T-helper 1 cell treated with Interleukin-12 subunit alpha and Interleukin-12 subunit beta and Interleukin-4 antibody, amounts not matched to agents 30 μg/mL and 1 μg/mL, for 36 hours (primary cell): ENCODE measurements at regions not wholly inside any gene's neighbourhood (a gene's known extent, or its start where the extent isn't known, plus 50 kb on each side); places are given as distances from the start of the nearest gene placed in this dataset.

Experiments used
- H3K27ac Mint-ChIP-seq: one replicate; pipeline ENCODE4 v1.8.0; 2021; ENCODE audit warnings: mild to moderate bottlenecking, mixed read lengths
- H3K27me3 Mint-ChIP-seq: one replicate; pipeline ENCODE4 v1.8.0; 2021; ENCODE audit warnings: low read depth, mixed read lengths
- H3K36me3 Mint-ChIP-seq: one replicate; pipeline ENCODE4 v1.8.0; 2021; ENCODE audit warnings: low read depth, mixed read lengths
- H3K4me1 Mint-ChIP-seq: one replicate; pipeline ENCODE4 v1.8.0; 2021; ENCODE audit warnings: low read depth, mixed read lengths
- H3K4me3 Mint-ChIP-seq: one replicate; pipeline ENCODE4 v1.8.0; 2021; ENCODE audit warnings: mild to moderate bottlenecking, moderate library complexity, mixed read lengths
- H3K9me3 Mint-ChIP-seq: one replicate; pipeline ENCODE4 v1.8.0; 2021; ENCODE audit warnings: mixed read lengths

- Mint-ChIP-seq H3K27ac (no peak overlapping the region), H3K36me3 (no peaks in the 10 kb centered on the region), H3K9me3 (no peaks in the 10 kb centered on the region), H3K4me1 (peaks cover 9% of the 10 kb centered on the region), H3K27me3 (peaks cover 6% of the 10 kb centered on the region), H3K4me3 (no peak overlapping the region)
Observed at GRCh38 chr4:17326756-17327155, 185.1 kb downstream of the QDPR start.

DNA sequence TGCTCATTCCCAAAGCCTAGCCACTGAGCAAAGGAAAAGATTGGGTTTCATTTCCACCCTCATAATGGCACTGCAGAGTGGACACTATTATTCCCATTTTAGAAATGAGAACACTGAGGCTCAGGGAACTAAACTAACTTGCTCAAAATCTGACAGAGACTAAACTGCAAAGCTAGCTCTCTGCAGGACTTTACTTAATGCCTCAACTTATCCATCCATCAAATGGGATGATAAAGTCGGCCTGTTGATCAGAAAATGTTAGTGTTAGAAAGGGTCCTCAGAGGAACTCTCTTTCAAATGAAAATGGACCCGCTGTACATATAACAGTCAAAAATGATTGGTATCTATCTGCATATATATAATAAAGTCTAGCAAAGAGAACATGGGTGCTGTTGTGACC, 186.8 kb downstream of the QDPR start:
- Mint-ChIP-seq H3K27me3 (peaks cover 6% of the 10 kb centered on the region), H3K9me3 (no peaks in the 10 kb centered on the region), H3K4me3 (no peak overlapping the region)

GRCh38 chr4:17324386-17324830, 187.5 kb downstream of the QDPR start:
- H3K36me3 Mint-ChIP-seq, result no peaks in the 10 kb centered on the region
- H3K4me1 Mint-ChIP-seq, result peaks cover 9% of the 10 kb centered on the region
- no peak overlapping the region for H3K27ac Mint-ChIP-seq
- H3K27me3 Mint-ChIP-seq, result peaks cover 6% of the 10 kb centered on the region
- H3K9me3 Mint-ChIP-seq, result no peaks in the 10 kb centered on the region
- H3K4me3 Mint-ChIP-seq, result no peak overlapping the region

More for the DNA sequence above, 186.8 kb downstream of the QDPR start:
- Mint-ChIP-seq H3K27ac (no peak overlapping the region), H3K36me3 (no peaks in the 10 kb centered on the region), H3K4me1 (peaks cover 9% of the 10 kb centered on the region)

GRCh38 chr4:17323554-17324385, 188.1 kb downstream of the QDPR start:
- Mint-ChIP-seq H3K27ac (no peak overlapping the region), H3K27me3 (peaks cover 1% of the 10 kb centered on the region), H3K4me3 (no peak overlapping the region), H3K36me3 (no peaks in the 10 kb centered on the region), H3K4me1 (peaks cover 9% of the 10 kb centered on the region), H3K9me3 (no peaks in the 10 kb centered on the region)

DNA sequence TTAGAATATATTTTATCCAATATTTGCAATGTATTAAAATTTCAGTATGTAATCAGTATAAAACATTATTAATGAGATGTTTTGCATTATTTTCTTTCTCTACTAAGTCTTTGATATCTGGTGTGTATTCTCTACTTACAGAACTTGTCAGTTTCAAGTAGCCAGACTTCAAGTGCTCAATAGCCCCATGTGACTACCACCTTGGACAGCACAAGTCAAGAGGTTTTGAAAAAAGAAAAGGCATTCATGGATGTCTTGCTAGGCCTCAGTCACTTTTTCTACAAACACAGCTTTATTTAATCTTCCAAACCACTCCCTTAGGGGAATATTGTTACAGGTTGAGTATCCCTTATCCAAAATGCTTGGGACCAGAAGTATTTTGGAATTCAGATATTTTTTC, 189.4 kb downstream of the QDPR start:
- Mint-ChIP-seq H3K4me3 (no peak overlapping the region), H3K27ac (no peak overlapping the region), H3K9me3 (no peaks in the 10 kb centered on the region), H3K4me1 (peaks cover 9% of the 10 kb centered on the region), H3K27me3 (no peaks in the 10 kb centered on the region), H3K36me3 (no peaks in the 10 kb centered on the region)

- Mint-ChIP-seq H3K4me3 (no peak overlapping the region), H3K27me3 (peaks cover 3% of the 10 kb centered on the region), H3K27ac (no peak overlapping the region), H3K9me3 (no peaks in the 10 kb centered on the region), H3K36me3 (no peaks in the 10 kb centered on the region), H3K4me1 (peaks cover 9% of the 10 kb centered on the region)
Observed at GRCh38 chr4:17320046-17320445, 191.8 kb downstream of the QDPR start.

DNA sequence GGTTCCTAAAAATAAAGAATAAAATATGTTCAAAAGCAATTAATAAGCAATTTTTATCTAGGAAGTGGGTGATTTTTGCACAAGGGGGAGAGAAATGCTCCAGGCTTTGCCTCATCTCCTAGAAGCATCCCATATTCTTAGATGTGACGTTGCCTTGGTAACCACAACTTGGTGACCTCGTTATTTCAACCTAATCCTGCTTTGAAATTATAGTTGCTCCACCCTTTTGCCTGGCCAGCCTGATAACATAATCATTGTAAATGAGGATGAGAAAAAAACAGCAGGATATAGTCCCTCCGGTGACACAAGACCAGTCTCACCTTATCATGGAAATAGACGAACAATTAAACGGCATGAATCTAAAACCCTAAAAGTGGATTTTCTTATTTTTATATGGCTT, 194.4 kb downstream of the QDPR start:
- Mint-ChIP-seq H3K4me1 (no peaks in the 10 kb centered on the region), H3K27ac (no peak overlapping the region), H3K27me3 (peaks cover 10% of the 10 kb centered on the region), H3K36me3 (no peaks in the 10 kb centered on the region), H3K4me3 (no peak overlapping the region), H3K9me3 (no peaks in the 10 kb centered on the region)

DNA sequence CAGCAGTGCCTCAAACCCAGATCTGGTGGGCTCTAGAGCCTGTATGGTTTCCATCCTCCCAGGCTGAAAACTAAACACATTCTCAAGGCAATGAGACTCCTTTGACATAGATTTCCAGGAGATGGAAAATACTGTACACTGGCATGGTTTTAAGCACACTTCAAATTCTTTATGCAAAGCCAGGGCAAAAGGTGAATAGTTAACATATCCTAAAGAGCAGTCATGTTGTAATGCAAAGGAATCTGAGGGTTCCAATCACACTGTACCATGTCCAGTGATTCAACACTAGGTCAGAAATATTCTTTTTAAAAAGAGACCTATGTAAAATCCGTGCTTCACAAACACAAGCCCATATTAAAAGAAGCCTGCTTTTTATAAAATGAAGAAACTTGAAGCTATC, 195.3 kb downstream of the QDPR start:
- H3K27me3 Mint-ChIP-seq, result peaks cover 10% of the 10 kb centered on the region
- no peak overlapping the region for H3K27ac Mint-ChIP-seq
- no peaks in the 10 kb centered on the region for H3K36me3 Mint-ChIP-seq
- no peaks in the 10 kb centered on the region for H3K4me1 Mint-ChIP-seq
- no peak overlapping the region for H3K4me3 Mint-ChIP-seq
- H3K9me3 Mint-ChIP-seq, result no peaks in the 10 kb centered on the region

- Mint-ChIP-seq H3K27me3 (peaks cover 10% of the 10 kb centered on the region), H3K27ac (no peak overlapping the region), H3K36me3 (no peaks in the 10 kb centered on the region)
Observed at GRCh38 chr4:17315459-17315858, 196.4 kb downstream of the QDPR start.

DNA sequence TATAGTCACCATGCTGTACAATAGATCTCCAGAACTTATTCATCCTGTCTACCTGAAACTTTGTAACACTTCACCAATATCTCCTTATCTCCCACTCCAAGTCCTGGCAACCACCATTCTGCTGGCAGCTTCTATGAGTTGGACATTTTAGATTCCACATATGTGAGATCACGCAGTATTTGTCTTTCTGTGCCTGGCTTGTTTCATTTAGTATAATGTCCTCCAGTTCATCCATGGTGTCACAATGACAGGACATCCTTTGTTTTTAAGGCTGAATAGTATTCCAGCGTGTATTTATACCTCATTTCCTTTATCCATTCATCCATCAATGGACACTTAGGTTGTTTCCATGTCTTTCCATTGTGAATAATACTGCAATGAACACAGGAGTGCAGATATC, 198.7 kb downstream of the QDPR start:
- Mint-ChIP-seq H3K4me3 (no peak overlapping the region), H3K27me3 (peaks cover 13% of the 10 kb centered on the region), H3K27ac (no peak overlapping the region), H3K9me3 (no peaks in the 10 kb centered on the region), H3K4me1 (no peaks in the 10 kb centered on the region), H3K36me3 (no peaks in the 10 kb centered on the region)

More at GRCh38 chr4:17315459-17315858, 196.4 kb downstream of the QDPR start:
- Mint-ChIP-seq H3K4me3 (no peak overlapping the region), H3K9me3 (no peaks in the 10 kb centered on the region), H3K4me1 (no peaks in the 10 kb centered on the region)

- H3K9me3 Mint-ChIP-seq, result no peaks in the 10 kb centered on the region
- H3K27me3 Mint-ChIP-seq, result peaks cover 13% of the 10 kb centered on the region
- no peak overlapping the region for H3K27ac Mint-ChIP-seq
- H3K4me1 Mint-ChIP-seq, result no peaks in the 10 kb centered on the region
- H3K36me3 Mint-ChIP-seq, result no peaks in the 10 kb centered on the region
- no peak overlapping the region for H3K4me3 Mint-ChIP-seq
Observed at GRCh38 chr4:17310269-17310652, 201.6 kb downstream of the QDPR start.

DNA sequence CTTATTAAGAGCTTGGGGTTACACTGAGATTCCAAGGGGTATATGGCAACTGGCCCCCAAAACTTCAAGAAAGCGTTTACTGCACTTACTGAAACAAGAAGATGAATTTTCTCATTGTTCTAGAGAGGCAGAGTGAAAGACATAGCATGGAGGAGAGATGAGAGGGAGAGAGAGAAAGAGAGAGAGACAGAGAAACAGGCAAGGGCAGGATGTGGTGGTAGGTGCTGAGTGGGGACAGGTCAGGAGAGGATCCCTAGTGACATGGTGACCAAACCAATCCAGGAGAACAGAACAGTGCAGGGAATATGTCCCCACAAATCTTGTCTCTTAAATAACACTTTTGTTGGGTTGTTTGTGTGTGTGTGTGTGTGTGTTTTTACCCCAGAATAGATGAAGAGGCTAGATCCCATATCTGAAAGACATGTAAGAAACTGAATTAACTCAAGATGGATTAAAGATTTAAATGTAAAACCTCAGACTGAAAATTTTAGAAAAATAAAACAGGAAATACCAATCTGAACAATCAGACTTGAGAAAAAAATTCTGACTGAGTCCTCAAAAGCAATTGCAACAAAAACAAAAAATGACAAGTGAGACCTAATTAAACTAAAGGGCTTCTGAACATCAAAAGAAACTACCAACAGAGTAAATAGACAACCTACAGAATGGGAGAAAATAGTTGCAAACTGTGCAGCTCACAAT, 202.2 kb downstream of the QDPR start:
- H3K4me1 Mint-ChIP-seq, result no peaks in the 10 kb centered on the region
- H3K9me3 Mint-ChIP-seq, result no peaks in the 10 kb centered on the region
- H3K36me3 Mint-ChIP-seq, result no peaks in the 10 kb centered on the region
- no peak overlapping the region for H3K4me3 Mint-ChIP-seq
- H3K27me3 Mint-ChIP-seq, result peaks cover 13% of the 10 kb centered on the region
- H3K27ac Mint-ChIP-seq, result no peak overlapping the region

- Mint-ChIP-seq H3K4me3 (no peak overlapping the region), H3K4me1 (no peaks in the 10 kb centered on the region), H3K27ac (no peak overlapping the region), H3K9me3 (peaks cover 3% of the 10 kb centered on the region), H3K36me3 (no peaks in the 10 kb centered on the region), H3K27me3 (peaks cover 3% of the 10 kb centered on the region)
Observed at GRCh38 chr4:17301869-17302268, 210.0 kb downstream of the QDPR start.

DNA sequence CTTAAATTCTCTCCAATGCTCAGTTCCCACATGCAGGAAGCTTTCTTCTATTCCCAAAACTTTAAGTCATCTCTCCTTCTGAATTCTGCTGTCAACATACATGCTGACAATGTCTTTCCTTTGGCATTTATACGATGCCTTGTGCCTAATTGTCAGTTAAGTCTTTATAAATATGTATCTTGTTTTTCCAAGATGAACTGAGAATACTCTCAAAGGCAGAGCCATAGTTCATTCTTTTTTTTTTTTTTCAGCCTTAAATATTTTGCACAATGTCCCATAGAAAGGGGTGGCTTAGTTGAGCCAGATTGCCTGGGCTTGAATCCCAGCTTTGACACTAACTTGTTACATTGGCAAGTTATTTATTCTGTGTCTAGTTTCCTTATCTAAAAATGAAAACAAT, 210.6 kb downstream of the QDPR start:
- H3K36me3 Mint-ChIP-seq, result no peaks in the 10 kb centered on the region
- no peak overlapping the region for H3K4me3 Mint-ChIP-seq
- peaks cover 3% of the 10 kb centered on the region for H3K9me3 Mint-ChIP-seq
- peaks cover 3% of the 10 kb centered on the region for H3K27me3 Mint-ChIP-seq
- H3K4me1 Mint-ChIP-seq, result no peaks in the 10 kb centered on the region
- no peak overlapping the region for H3K27ac Mint-ChIP-seq
